ENCODE measurements at regions not wholly inside any gene's neighbourhood (a gene's known extent, or its start where the extent isn't known, plus 50 kb on each side); places are given as distances from the start of the nearest gene placed in this dataset.
"Not testable (repeated sequence)": the region's sequence is repeated elsewhere in the genome, so short reads cannot be mapped to it uniquely, and the experiment has no call there.

GRCh38 chr10:55746002-55746401, 615.1 kb downstream of the ZWINT start:
- H3K27ac ChIP-seq: no peak overlapping the region
- TF ChIP-seq CTCF (conservative IDR thresholded peaks at IDR 0.05): no peak

GRCh38 chr10:55742487-55742886, 618.6 kb downstream of the ZWINT start:
- H3K27ac ChIP-seq: no peak overlapping the region
- TF ChIP-seq CTCF (conservative IDR thresholded peaks at IDR 0.05): no peak

GRCh38 chr10:55740767-55741166, 620.3 kb downstream of the ZWINT start:
- not testable (repeated sequence) for H3K27ac ChIP-seq
- peak; percentile 80 for TF ChIP-seq CTCF (conservative IDR thresholded peaks at IDR 0.05)

- H3K27ac ChIP-seq: no peak overlapping the region
- no peak for TF ChIP-seq CTCF (conservative IDR thresholded peaks at IDR 0.05)
These were observed 620.9 kb downstream of the ZWINT start for GRCh38 chr10:55740110-55740509.

GRCh38 chr10:55734112-55734511, 626.9 kb downstream of the ZWINT start:
- no peak overlapping the region for H3K27ac ChIP-seq
- TF ChIP-seq CTCF (conservative IDR thresholded peaks at IDR 0.05): no peak

GRCh38 chr10:55704950-55705349, 656.1 kb downstream of the ZWINT start:
- H3K27ac ChIP-seq: no peak overlapping the region
- TF ChIP-seq CTCF (conservative IDR thresholded peaks at IDR 0.05): no peak

- no peak overlapping the region for H3K27ac ChIP-seq
- peak; percentile 58 for TF ChIP-seq CTCF (conservative IDR thresholded peaks at IDR 0.05)
These were observed 692.6 kb downstream of the ZWINT start for GRCh38 chr10:55668326-55668922.

Measured in VCaP (cell line).